GM12878 (cell line): ENCODE measurements at regions not wholly inside any gene's neighbourhood (a gene's known extent, or its start where the extent isn't known, plus 50 kb on each side); places are given as distances from the start of the nearest gene placed in this dataset.

Source experiments
- BCL3 ChIP-seq: IDR thresholded peaks from 2 replicates; pipeline ENCODE4 v1.6.1; 2011; ENCODE audit warnings: borderline replicate concordance, low read depth, mild to moderate bottlenecking, moderate library complexity, low read length; ENCODE audit not compliant: insufficient read depth, poor library complexity, severe bottlenecking
- BCLAF1 ChIP-seq: fragments of 450-650 bp; IDR thresholded peaks from 2 replicates; pipeline ENCODE4 v1.6.1; 2017; ENCODE audit warnings: antibody characterized with exemption, mild to moderate bottlenecking, moderate library complexity
- ELK1 ChIP-seq: IDR thresholded peaks from 2 replicates; pipeline ENCODE4 v1.6.1; 2012; ENCODE audit warnings: low read depth, low read length, improper control_type of control experiment
- POLR2AphosphoS5 ChIP-seq: IDR thresholded peaks from 2 replicates; pipeline ENCODE4 v1.6.1; 2011; ENCODE audit warnings: mild to moderate bottlenecking, low read length, inconsistent platforms
- RAD21 ChIP-seq: IDR thresholded peaks from 2 replicates; pipeline ENCODE4 v1.6.1; 2011; ENCODE audit warnings: mild to moderate bottlenecking, low read depth, low read length, moderate library complexity; ENCODE audit not compliant: insufficient read depth
- SMAD1 ChIP-seq: fragments of 450-650 bp; IDR thresholded peaks from 2 replicates; pipeline ENCODE4 v1.6.1; 2018; ENCODE audit warnings: mild to moderate bottlenecking, low read depth; ENCODE audit not compliant: partially characterized antibody
- STAT3 ChIP-seq: IDR thresholded peaks from 2 replicates; pipeline ENCODE4 v1.6.1; 2011; ENCODE audit warnings: low read depth, low read length, improper control_type of control experiment
- YY1 ChIP-seq: IDR thresholded peaks from 2 replicates; pipeline ENCODE4 v1.6.1; 2011; ENCODE audit warnings: low read depth, mild to moderate bottlenecking, low read length
- TF ChIP-seq, protein P1 (sequence below), 3 experiments: IDR thresholded peaks in 2 of 3; conservative IDR thresholded peaks in 1 of 3; 2 replicates each; pipeline ENCODE4 v1.5.1; 2011; ENCODE audit warnings: low read depth in 3 of 3, low read length in 3 of 3, mild to moderate bottlenecking in 3 of 3, control low read depth in 2 of 3, moderate library complexity in 2 of 3, inconsistent platforms in 1 of 3, mixed read lengths in 1 of 3; ENCODE audit not compliant: control insufficient read depth in 2 of 3, insufficient read depth in 1 of 3; ENCODE audit errors: extremely low read depth in 1 of 3
- TF ChIP-seq, protein P2 (sequence below): fragments of 450-650 bp; IDR thresholded peaks from 2 replicates; pipeline ENCODE4 v1.6.1; 2016; ENCODE audit warnings: mild to moderate bottlenecking

DNA sequence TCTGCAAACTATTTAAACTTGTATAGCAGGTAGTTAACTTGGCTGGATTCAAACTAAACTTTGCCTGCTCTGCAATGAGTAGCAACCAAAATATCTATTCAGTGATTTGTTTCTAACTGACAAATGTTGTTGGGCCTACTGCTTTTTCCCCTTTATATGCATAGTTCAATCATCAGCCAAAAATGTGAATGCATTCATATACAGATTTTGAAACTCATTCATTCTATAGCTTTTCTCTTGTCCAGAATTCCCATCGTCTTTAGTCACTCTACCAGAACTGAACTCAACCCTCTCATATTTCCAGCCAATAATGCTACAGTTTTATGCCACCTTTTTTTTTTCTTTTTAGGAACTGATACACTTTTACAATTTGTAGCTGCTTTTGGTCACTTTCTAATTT, 599.8 kb downstream of the RPL10L start:
- TF ChIP-seq YY1 = no peak
- no peak for TF ChIP-seq RAD21
- no peak for TF ChIP-seq ELK1
- TF ChIP-seq BCLAF1 = no peak
- TF ChIP-seq, protein P1, sequence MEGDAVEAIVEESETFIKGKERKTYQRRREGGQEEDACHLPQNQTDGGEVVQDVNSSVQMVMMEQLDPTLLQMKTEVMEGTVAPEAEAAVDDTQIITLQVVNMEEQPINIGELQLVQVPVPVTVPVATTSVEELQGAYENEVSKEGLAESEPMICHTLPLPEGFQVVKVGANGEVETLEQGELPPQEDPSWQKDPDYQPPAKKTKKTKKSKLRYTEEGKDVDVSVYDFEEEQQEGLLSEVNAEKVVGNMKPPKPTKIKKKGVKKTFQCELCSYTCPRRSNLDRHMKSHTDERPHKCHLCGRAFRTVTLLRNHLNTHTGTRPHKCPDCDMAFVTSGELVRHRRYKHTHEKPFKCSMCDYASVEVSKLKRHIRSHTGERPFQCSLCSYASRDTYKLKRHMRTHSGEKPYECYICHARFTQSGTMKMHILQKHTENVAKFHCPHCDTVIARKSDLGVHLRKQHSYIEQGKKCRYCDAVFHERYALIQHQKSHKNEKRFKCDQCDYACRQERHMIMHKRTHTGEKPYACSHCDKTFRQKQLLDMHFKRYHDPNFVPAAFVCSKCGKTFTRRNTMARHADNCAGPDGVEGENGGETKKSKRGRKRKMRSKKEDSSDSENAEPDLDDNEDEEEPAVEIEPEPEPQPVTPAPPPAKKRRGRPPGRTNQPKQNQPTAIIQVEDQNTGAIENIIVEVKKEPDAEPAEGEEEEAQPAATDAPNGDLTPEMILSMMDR (IDR thresholded peaks at IDR 0.05 in 2 of 3, conservative IDR thresholded peaks at IDR 0.05 in 1 of 3; ENCODE audit: control insufficient read depth in 2 of 3, extremely low read depth in 1 of 3, insufficient read depth in 1 of 3, low read depth in 3 of 3, low read length in 3 of 3) = no peak
- no peak for TF ChIP-seq POLR2AphosphoS5
- TF ChIP-seq STAT3 = no peak
- TF ChIP-seq SMAD1 = no peak
- TF ChIP-seq, protein P2, sequence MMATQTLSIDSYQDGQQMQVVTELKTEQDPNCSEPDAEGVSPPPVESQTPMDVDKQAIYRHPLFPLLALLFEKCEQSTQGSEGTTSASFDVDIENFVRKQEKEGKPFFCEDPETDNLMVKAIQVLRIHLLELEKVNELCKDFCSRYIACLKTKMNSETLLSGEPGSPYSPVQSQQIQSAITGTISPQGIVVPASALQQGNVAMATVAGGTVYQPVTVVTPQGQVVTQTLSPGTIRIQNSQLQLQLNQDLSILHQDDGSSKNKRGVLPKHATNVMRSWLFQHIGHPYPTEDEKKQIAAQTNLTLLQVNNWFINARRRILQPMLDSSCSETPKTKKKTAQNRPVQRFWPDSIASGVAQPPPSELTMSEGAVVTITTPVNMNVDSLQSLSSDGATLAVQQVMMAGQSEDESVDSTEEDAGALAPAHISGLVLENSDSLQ = no peak
- no peak for TF ChIP-seq BCL3
